ENCODE measurements at regions not wholly inside any gene's neighbourhood (a gene's known extent, or its start where the extent isn't known, plus 50 kb on each side); places are given as distances from the start of the nearest gene placed in this dataset.

GRCh38 chr10:47152861-47153349, 147.1 kb upstream of the GDF10 start:
- TF ChIP-seq CTCF (IDR thresholded peaks at IDR 0.05; ENCODE audit: poor library complexity, severe bottlenecking): no peak
- TF ChIP-seq EZH2 (IDR thresholded peaks at IDR 0.05; ENCODE audit: borderline replicate concordance, insufficient read depth, low read length, poor library complexity, severe bottlenecking): no peak

Data from neural cell (in vitro differentiated cells).